ENCODE measurements at regions not wholly inside any gene's neighbourhood (a gene's known extent, or its start where the extent isn't known, plus 50 kb on each side); places are given as distances from the start of the nearest gene placed in this dataset.

DNA sequence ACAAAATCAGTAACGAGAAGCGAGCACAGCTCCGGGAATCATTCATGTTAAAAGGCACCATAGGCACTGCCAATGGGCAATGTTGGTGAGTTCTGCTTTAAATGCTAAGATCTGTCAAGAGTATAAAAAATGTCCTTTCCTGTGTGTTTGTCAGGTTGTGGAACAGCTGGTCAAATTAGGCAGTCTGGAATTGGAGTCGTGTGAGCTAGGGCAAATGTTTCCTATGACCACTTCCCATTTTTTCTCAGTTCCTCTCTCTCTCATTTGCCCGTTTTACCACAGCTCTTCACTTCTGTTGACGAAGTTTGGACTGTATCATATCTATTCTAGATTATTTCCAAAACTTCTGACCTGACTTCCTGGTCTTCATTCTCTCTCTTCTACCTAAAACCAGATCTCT lies 60.8 kb upstream of the GOLIM4 start:
- no peak overlapping the region for H3K27ac ChIP-seq (ENCODE audit: low read length)
- no peak for DNase-seq
- H2AFZ ChIP-seq (ENCODE audit: low read length) = no peak overlapping the region
- no peaks in the 10 kb centered on the region for H3F3A ChIP-seq (ENCODE audit: insufficient read depth, low read length)
- H4K20me1 ChIP-seq (ENCODE audit: insufficient read depth, low read length) = no peaks in the 10 kb centered on the region
- H3K9ac ChIP-seq (ENCODE audit: low read length) = no peak overlapping the region
- TF ChIP-seq, protein P1, sequence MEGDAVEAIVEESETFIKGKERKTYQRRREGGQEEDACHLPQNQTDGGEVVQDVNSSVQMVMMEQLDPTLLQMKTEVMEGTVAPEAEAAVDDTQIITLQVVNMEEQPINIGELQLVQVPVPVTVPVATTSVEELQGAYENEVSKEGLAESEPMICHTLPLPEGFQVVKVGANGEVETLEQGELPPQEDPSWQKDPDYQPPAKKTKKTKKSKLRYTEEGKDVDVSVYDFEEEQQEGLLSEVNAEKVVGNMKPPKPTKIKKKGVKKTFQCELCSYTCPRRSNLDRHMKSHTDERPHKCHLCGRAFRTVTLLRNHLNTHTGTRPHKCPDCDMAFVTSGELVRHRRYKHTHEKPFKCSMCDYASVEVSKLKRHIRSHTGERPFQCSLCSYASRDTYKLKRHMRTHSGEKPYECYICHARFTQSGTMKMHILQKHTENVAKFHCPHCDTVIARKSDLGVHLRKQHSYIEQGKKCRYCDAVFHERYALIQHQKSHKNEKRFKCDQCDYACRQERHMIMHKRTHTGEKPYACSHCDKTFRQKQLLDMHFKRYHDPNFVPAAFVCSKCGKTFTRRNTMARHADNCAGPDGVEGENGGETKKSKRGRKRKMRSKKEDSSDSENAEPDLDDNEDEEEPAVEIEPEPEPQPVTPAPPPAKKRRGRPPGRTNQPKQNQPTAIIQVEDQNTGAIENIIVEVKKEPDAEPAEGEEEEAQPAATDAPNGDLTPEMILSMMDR (IDR thresholded peaks at IDR 0.05; ENCODE audit: low read length) = no peak
- TF ChIP-seq EZH2 (optimal IDR thresholded peaks at IDR 0.05; ENCODE audit: low read depth, low read length) = no peak
- TF ChIP-seq EZH2phosphoT487 (IDR thresholded peaks at IDR 0.05; ENCODE audit: low read length) = no peak
- H3K4me2 ChIP-seq (ENCODE audit: low read depth, low read length) = no peak overlapping the region
- H3K27me3 ChIP-seq (replicated peaks; ENCODE audit: insufficient read depth, low read length) = no peaks in the 10 kb centered on the region
- H3K4me3 ChIP-seq (ENCODE audit: low read length) = no peak overlapping the region
- H3K36me3 ChIP-seq (replicated peaks; ENCODE audit: insufficient read depth, low read length) = no peaks in the 10 kb centered on the region
- H3K4me1 ChIP-seq (ENCODE audit: low read length) = no peaks in the 10 kb centered on the region
- H3K9me3 ChIP-seq (replicated peaks; ENCODE audit: insufficient read depth, low read length) = no peaks in the 10 kb centered on the region
- H3K79me2 ChIP-seq (ENCODE audit: low read length) = no peaks in the 10 kb centered on the region
- no peaks in the 10 kb centered on the region for H3K9me2 ChIP-seq (replicated peaks; ENCODE audit: insufficient read depth, low read length)

DNA sequence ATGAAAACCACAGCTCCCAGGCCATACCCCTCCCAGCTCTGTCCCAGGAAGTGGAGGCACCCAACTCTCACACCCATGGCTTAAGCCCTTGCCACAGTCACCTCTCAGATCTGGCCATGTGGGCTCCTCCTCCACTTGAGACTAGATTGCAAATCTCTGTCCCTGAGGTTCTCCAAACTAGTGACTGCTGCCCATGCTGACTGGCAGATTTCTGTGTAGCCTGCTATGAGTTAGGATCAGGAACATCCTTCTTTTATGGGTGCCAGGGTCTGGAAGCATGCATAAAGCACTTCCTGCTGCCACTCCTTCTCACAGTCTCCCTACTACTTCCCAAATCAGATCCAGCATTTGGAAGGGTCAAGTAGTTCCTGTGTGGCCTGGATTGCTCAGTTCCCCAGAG lies 59.6 kb upstream of the GOLIM4 start:
- Histone ChIP-seq H3K9ac (ENCODE audit: low read length) (no peak overlapping the region), H3K9me3 (replicated peaks; ENCODE audit: insufficient read depth, low read length) (no peaks in the 10 kb centered on the region), H3K9me2 (replicated peaks; ENCODE audit: insufficient read depth, low read length) (no peaks in the 10 kb centered on the region), H3K4me2 (ENCODE audit: low read depth, low read length) (no peak overlapping the region), H4K20me1 (ENCODE audit: insufficient read depth, low read length) (no peaks in the 10 kb centered on the region), H3K79me2 (ENCODE audit: low read length) (no peaks in the 10 kb centered on the region), H3F3A (ENCODE audit: insufficient read depth, low read length) (no peaks in the 10 kb centered on the region), H3K27me3 (replicated peaks; ENCODE audit: insufficient read depth, low read length) (no peaks in the 10 kb centered on the region), H3K36me3 (replicated peaks; ENCODE audit: insufficient read depth, low read length) (no peaks in the 10 kb centered on the region), H3K4me1 (ENCODE audit: low read length) (no peaks in the 10 kb centered on the region), H3K27ac (ENCODE audit: low read length) (no peak overlapping the region), H3K4me3 (ENCODE audit: low read length) (no peak overlapping the region), H2AFZ (ENCODE audit: low read length) (no peak overlapping the region)
- no peak for DNase-seq
- TF ChIP-seq EZH2phosphoT487 (IDR thresholded peaks at IDR 0.05; ENCODE audit: low read length) (no peak), EZH2 (optimal IDR thresholded peaks at IDR 0.05; ENCODE audit: low read depth, low read length) (no peak)
- TF ChIP-seq, protein P1 (IDR thresholded peaks at IDR 0.05; ENCODE audit: low read length) = no peak

DNA sequence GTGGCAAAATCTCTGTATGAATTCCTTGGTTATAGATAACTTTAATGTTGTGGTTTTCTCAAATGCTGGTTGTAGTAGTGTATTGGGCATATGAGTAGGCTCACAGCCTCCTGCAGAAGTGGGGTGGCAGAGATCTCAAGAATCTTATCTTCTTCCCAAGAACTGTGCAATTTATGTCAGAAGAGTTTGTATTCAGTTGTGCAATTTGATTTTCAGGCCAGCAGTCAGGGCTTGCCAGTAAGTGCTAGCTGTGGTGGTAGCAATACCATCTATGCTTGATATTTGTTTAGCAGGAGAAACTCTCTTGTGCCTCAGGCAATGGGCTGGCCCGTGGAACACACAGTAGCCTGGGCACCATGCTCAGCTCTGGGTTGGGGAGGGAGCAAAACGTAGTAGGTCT lies 58.4 kb upstream of the GOLIM4 start:
- no peaks in the 10 kb centered on the region for H4K20me1 ChIP-seq (ENCODE audit: insufficient read depth, low read length)
- H3K9ac ChIP-seq (ENCODE audit: low read length) = no peak overlapping the region
- no peak overlapping the region for H3K27ac ChIP-seq (ENCODE audit: low read length)
- H3K4me2 ChIP-seq (ENCODE audit: low read depth, low read length) = no peak overlapping the region
- no peaks in the 10 kb centered on the region for H3K79me2 ChIP-seq (ENCODE audit: low read length)
- H3K4me3 ChIP-seq (ENCODE audit: low read length) = no peak overlapping the region
- H3K4me1 ChIP-seq (ENCODE audit: low read length) = no peaks in the 10 kb centered on the region
- H3F3A ChIP-seq (ENCODE audit: insufficient read depth, low read length) = no peaks in the 10 kb centered on the region
- H2AFZ ChIP-seq (ENCODE audit: low read length) = no peak overlapping the region
- DNase-seq = no peak
- TF ChIP-seq, protein P1 (IDR thresholded peaks at IDR 0.05; ENCODE audit: low read length) = no peak
- TF ChIP-seq EZH2 (optimal IDR thresholded peaks at IDR 0.05; ENCODE audit: low read depth, low read length) (no peak), EZH2phosphoT487 (IDR thresholded peaks at IDR 0.05; ENCODE audit: low read length) (no peak)
- no peaks in the 10 kb centered on the region for H3K9me3 ChIP-seq (replicated peaks; ENCODE audit: insufficient read depth, low read length)
- H3K9me2 ChIP-seq (replicated peaks; ENCODE audit: insufficient read depth, low read length) = no peaks in the 10 kb centered on the region
- H3K36me3 ChIP-seq (replicated peaks; ENCODE audit: insufficient read depth, low read length) = no peaks in the 10 kb centered on the region
- H3K27me3 ChIP-seq (replicated peaks; ENCODE audit: insufficient read depth, low read length) = no peaks in the 10 kb centered on the region

All from MM.1S (cell line).